NB4 (cell line): ENCODE measurements at regions not wholly inside any gene's neighbourhood (a gene's known extent, or its start where the extent isn't known, plus 50 kb on each side); places are given as distances from the start of the nearest gene placed in this dataset.

Experiments used
- POLR2A ChIP-seq: IDR thresholded peaks from 2 replicates; pipeline ENCODE4 v1.6.1; 2011; ENCODE audit warnings: mild to moderate bottlenecking; ENCODE audit not compliant: insufficient read length; ENCODE audit errors: extremely low read depth
- TF ChIP-seq, protein P1 (sequence below): IDR thresholded peaks from one replicate; pipeline ENCODE4 v1.5.1; 2012; ENCODE audit warnings: low read depth, low read length

DNA sequence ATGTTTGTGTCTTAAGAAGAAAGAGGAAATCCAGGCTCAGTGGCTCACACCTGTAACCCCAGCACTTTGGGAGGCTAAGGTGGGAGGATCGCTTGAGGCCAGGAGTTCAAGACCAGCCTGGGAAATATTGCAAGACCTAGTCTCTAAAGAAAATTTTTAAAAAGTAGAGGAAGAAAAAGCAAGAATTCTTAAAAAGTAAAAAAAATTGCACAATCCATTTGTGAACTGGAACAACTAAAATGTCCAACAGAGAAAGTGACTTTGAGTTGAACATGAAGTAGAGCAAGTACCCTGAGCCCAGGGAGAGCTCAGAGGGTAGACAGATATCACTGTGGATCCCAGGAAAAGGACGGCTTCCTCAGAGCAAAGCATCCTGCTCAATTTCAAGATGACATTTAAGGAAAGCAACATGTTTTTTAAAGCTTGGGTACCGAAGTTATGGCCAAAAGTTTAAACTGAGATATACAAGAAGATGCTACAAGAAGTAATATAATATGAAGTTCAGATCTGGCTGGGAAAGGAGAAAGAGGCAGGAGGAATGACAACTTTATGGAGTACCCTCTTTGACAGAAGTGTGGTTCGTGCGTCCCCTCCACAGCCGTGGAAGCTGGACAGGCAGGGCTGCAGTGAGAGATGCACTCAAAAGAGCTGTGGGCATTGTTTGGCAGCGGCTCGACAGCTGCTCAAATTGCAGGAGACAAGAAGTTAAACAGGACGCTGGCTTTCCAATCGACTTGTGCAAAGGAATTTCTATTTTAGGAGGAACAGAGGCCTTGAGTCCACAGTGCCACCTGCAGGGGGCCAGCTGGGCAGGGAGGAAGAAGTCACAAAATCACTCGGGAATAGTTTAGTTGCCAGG, 201.3 kb downstream of the JCAD start:
- no peak for TF ChIP-seq POLR2A
- TF ChIP-seq, protein P1, sequence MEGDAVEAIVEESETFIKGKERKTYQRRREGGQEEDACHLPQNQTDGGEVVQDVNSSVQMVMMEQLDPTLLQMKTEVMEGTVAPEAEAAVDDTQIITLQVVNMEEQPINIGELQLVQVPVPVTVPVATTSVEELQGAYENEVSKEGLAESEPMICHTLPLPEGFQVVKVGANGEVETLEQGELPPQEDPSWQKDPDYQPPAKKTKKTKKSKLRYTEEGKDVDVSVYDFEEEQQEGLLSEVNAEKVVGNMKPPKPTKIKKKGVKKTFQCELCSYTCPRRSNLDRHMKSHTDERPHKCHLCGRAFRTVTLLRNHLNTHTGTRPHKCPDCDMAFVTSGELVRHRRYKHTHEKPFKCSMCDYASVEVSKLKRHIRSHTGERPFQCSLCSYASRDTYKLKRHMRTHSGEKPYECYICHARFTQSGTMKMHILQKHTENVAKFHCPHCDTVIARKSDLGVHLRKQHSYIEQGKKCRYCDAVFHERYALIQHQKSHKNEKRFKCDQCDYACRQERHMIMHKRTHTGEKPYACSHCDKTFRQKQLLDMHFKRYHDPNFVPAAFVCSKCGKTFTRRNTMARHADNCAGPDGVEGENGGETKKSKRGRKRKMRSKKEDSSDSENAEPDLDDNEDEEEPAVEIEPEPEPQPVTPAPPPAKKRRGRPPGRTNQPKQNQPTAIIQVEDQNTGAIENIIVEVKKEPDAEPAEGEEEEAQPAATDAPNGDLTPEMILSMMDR: no peak
